Tibial artery (tissue), 4 donors: ENCODE measurements at regions not wholly inside any gene's neighbourhood (a gene's known extent, or its start where the extent isn't known, plus 50 kb on each side); places are given as distances from the start of the nearest gene placed in this dataset.
A peak's percentile ranks its signal among the peaks of the same experiment; 100 is the strongest.

ENCODE experiments used
- DNase-seq, 2 donors: peaks; one replicate each; pipeline ENCODE4 v3.0.0-alpha.2; 2019
- H3K27ac ChIP-seq, 2 donors: fragments of 200-600 bp; sonication (generic) in 1 of 2; 1 replicate in 1 of 2; 2 replicates in 1 of 2; pipeline ENCODE4 v1.5.1; 2018 to 2019; ENCODE audit warnings: mild to moderate bottlenecking in 1 of 2
- H3K27me3 ChIP-seq, 2 donors: fragments of 200-600 bp; sonication (generic) in 1 of 2; one replicate each; pipeline versions ENCODE4 v1.5.1 to v1.6.0; 2016 to 2019
- H3K36me3 ChIP-seq, 3 donors: fragments of 200-600 bp; sonication (generic) in 2 of 3; one replicate each; pipeline ENCODE4 v1.5.1; 2016 to 2019; ENCODE audit warnings: mild to moderate bottlenecking in 2 of 3
- H3K4me1 ChIP-seq, 4 donors: fragments of 200-600 bp; sonication (generic) in 2 of 4; 1 replicate in 3 of 4; 2 replicates in 1 of 4; pipeline ENCODE4 v1.5.1; 2016 to 2019
- H3K4me3 ChIP-seq, 2 donors: fragments of 200-600 bp; sonication (generic) in 1 of 2; 1 replicate in 1 of 2; 2 replicates in 1 of 2; pipeline ENCODE4 v1.5.1; 2018 to 2019; ENCODE audit warnings: mild to moderate bottlenecking in 2 of 2
- H3K9me3 ChIP-seq, 3 donors: fragments of 200-600 bp; sonication (generic) in 1 of 3; one replicate each; pipeline ENCODE4 v1.5.1; 2016 to 2019
- intact Hi-C: fragments of 100-400 bp; cut with DNase I; formaldehyde crosslinking; loops from one replicate; pipeline ENCODE4 v1.15.0; 2023; ENCODE audit warnings: low total_unique reads
- TF ChIP-seq, protein P1 (sequence below), 2 experiments: fragments of 200-600 bp in 1 of 2; fragments of 450-650 bp in 1 of 2; IDR thresholded peaks; one replicate each; pipeline ENCODE4 v1.5.1; 2017 to 2019; ENCODE audit warnings: antibody characterized with exemption in 2 of 2, mild to moderate bottlenecking in 1 of 2, moderate library complexity in 1 of 2

- H3K27me3 ChIP-seq, result no peaks in the 10 kb centered on the region
- H3K27ac ChIP-seq, result no peak overlapping the region
- H3K4me1 ChIP-seq, result peaks cover 0 to 38% (median 6%) of the 10 kb centered on the region in 4 donors
- intact Hi-C loops, result no loop called here
- no peaks in the 10 kb centered on the region for H3K9me3 ChIP-seq
- DNase-seq, result no peak
- no peak overlapping the region for H3K4me3 ChIP-seq
- TF ChIP-seq, protein P1, sequence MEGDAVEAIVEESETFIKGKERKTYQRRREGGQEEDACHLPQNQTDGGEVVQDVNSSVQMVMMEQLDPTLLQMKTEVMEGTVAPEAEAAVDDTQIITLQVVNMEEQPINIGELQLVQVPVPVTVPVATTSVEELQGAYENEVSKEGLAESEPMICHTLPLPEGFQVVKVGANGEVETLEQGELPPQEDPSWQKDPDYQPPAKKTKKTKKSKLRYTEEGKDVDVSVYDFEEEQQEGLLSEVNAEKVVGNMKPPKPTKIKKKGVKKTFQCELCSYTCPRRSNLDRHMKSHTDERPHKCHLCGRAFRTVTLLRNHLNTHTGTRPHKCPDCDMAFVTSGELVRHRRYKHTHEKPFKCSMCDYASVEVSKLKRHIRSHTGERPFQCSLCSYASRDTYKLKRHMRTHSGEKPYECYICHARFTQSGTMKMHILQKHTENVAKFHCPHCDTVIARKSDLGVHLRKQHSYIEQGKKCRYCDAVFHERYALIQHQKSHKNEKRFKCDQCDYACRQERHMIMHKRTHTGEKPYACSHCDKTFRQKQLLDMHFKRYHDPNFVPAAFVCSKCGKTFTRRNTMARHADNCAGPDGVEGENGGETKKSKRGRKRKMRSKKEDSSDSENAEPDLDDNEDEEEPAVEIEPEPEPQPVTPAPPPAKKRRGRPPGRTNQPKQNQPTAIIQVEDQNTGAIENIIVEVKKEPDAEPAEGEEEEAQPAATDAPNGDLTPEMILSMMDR (IDR thresholded peaks at IDR 0.05), result no peak
- no peaks in the 10 kb centered on the region for H3K36me3 ChIP-seq
Measured at GRCh38 chr1:184919892-184920291, 54.4 kb downstream of the NIBAN1 start.

DNA sequence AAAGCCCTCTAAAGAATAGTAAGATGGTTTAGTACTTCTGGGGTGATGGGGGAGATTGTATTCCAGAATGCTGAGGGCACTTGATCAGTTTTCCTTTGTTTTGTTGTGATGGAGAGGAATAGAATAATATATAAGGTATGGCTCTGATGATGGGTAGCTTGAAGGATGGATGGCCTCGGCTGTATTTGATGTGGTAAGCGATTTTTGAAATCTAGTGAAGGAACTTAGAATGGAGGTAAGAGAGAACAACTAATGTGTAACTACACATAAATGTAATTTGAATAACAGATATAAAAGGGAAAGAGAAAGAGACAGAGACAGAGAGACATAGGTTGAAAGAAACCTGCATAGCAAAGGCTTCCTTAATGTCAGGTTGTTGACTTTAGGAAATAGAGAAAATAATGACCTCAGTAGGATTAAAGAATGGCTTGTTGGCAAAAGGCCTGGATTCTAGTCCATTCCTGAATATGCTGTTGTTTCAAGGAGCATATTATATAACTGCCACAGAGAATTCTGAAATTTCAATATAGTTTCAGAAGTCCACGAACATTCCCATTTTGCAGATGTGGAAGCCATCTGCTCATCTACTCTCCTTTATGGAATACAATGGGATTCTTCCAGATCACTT, 58.7 kb downstream of the NIBAN1 start:
- TF ChIP-seq, protein P1 (IDR thresholded peaks at IDR 0.05), result no peak
- DNase-seq, result no peak
- H3K4me1 ChIP-seq, result peaks cover 0 to 66% (median 19%) of the 10 kb centered on the region in 4 donors
- H3K36me3 ChIP-seq, result no peaks in the 10 kb centered on the region
- H3K9me3 ChIP-seq, result no peaks in the 10 kb centered on the region
- intact Hi-C loops, result no loop called here
- H3K27me3 ChIP-seq, result no peaks in the 10 kb centered on the region
- no peak overlapping the region for H3K4me3 ChIP-seq
- peak overlapping the region in 1 of 2 donors; percentile 35 for H3K27ac ChIP-seq

DNA sequence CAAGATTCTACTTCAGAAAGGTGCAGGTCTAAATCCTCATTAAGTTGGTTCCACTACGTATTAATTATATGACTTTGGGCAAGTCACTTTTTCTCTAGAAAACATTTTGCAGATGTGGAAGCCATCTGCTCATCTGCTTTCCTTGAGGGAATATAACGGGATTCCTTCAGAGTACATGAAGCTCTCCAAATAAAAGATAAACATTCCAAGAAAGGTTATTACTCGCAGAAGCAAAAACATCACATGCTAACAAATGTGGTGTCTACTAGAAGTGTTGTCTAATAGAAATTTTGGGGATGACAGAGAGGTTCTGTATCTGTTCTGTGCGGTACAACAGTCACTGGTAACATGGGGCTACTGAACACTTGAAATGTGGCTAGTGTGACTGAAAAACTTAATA, 60.2 kb downstream of the NIBAN1 start:
- Histone ChIP-seq H3K4me1 (peaks cover 0 to 74% (median 21%) of the 10 kb centered on the region in 4 donors), H3K4me3 (no peak overlapping the region), H3K27ac (peak overlapping the region; percentile 35 to 41), H3K9me3 (no peaks in the 10 kb centered on the region), H3K27me3 (no peaks in the 10 kb centered on the region), H3K36me3 (no peaks in the 10 kb centered on the region)
- intact Hi-C loops, result no loop called here
- DNase-seq, result no peak
- TF ChIP-seq, protein P1 (IDR thresholded peaks at IDR 0.05), result no peak

GRCh38 chr1:184912392-184912791, 61.9 kb downstream of the NIBAN1 start:
- TF ChIP-seq, protein P1 (IDR thresholded peaks at IDR 0.05), result no peak
- no peaks in the 10 kb centered on the region for H3K36me3 ChIP-seq
- H3K4me3 ChIP-seq, result no peak overlapping the region
- peaks cover 0 to 74% (median 31%) of the 10 kb centered on the region in 4 donors for H3K4me1 ChIP-seq
- intact Hi-C loops, result no loop called here
- H3K27ac ChIP-seq, result no peak overlapping the region
- H3K27me3 ChIP-seq, result no peaks in the 10 kb centered on the region
- H3K9me3 ChIP-seq, result no peaks in the 10 kb centered on the region
- DNase-seq, result no peak

DNA sequence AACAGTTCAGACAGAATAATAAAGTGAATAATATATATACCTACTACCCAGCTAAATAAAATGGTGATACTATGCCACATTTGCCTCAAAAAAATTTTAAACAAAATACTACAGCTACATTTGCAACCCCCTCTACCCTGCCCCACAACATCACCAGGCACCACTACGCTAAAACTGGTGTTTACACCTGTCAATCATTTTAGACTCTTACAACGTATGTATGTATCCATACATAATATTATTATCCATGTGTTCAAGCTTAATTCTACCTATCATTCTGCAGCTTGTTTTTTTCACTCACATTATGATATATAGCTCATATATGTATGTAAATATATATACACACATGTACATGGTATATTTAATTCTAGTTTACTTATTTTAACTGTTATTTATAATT, 62.5 kb downstream of the NIBAN1 start:
- no peak overlapping the region for H3K4me3 ChIP-seq
- no peak for DNase-seq
- TF ChIP-seq, protein P1 (IDR thresholded peaks at IDR 0.05), result no peak
- no peaks in the 10 kb centered on the region for H3K36me3 ChIP-seq
- no peaks in the 10 kb centered on the region for H3K9me3 ChIP-seq
- no peak overlapping the region for H3K27ac ChIP-seq
- intact Hi-C loops, result no loop called here
- H3K27me3 ChIP-seq, result no peaks in the 10 kb centered on the region
- peaks cover 0 to 80% (median 32%) of the 10 kb centered on the region in 4 donors for H3K4me1 ChIP-seq
